Liver (tissue), 8 donors: ENCODE measurements at regions not wholly inside any gene's neighbourhood (a gene's known extent, or its start where the extent isn't known, plus 50 kb on each side); places are given as distances from the start of the nearest gene placed in this dataset.

ENCODE experiments used
- DNase-seq: peaks from one replicate; pipeline ENCODE4 v3.0.0-alpha.2; 2017; ENCODE audit warnings: low spot score
- H3K27ac ChIP-seq, 2 donors: one replicate each; pipeline ENCODE4 v1.7.0; 2013; ENCODE audit warnings: inconsistent platforms in 2 of 2, low read length in 2 of 2, control low read depth in 1 of 2, low read depth in 1 of 2, mild to moderate bottlenecking in 1 of 2
- H3K27me3 ChIP-seq, 4 donors: one replicate each; pipeline versions ENCODE4 v1.6.1 to v1.7.0; 2013; ENCODE audit warnings: low read length in 3 of 4, inconsistent platforms in 1 of 4, mild to moderate bottlenecking in 1 of 4, moderate library complexity in 1 of 4; ENCODE audit not compliant: control insufficient read depth in 4 of 4, insufficient read depth in 4 of 4
- H3K36me3 ChIP-seq, 4 donors: one replicate each; pipeline versions ENCODE4 v1.6.1 to v1.7.0; 2013; ENCODE audit warnings: low read length in 3 of 4, mild to moderate bottlenecking in 3 of 4, low read depth in 1 of 4, moderate library complexity in 1 of 4; ENCODE audit not compliant: control insufficient read depth in 4 of 4, insufficient read depth in 3 of 4
- H3K4me1 ChIP-seq, 4 donors: one replicate each; pipeline versions ENCODE4 v1.6.1 to v1.7.0; 2013; ENCODE audit warnings: low read length in 3 of 4, mild to moderate bottlenecking in 3 of 4, moderate library complexity in 1 of 4; ENCODE audit not compliant: control insufficient read depth in 4 of 4, insufficient read depth in 4 of 4
- H3K4me3 ChIP-seq, 3 donors: one replicate each; pipeline versions ENCODE4 v1.6.1 to v1.7.0; 2013; ENCODE audit warnings: low read length in 3 of 3, control low read depth in 1 of 3, low read depth in 1 of 3, mild to moderate bottlenecking in 1 of 3
- H3K9ac ChIP-seq, 2 donors: one replicate each; pipeline ENCODE4 v1.7.0; 2013; ENCODE audit warnings: low read length in 2 of 2, mild to moderate bottlenecking in 2 of 2, moderate library complexity in 2 of 2, control low read depth in 1 of 2, low read depth in 1 of 2
- H3K9me3 ChIP-seq, 4 donors: one replicate each; pipeline versions ENCODE4 v1.6.1 to v1.7.0; 2013; ENCODE audit warnings: low read length in 3 of 4; ENCODE audit not compliant: control insufficient read depth in 4 of 4
- EGR1 ChIP-seq, 2 donors: IDR thresholded peaks; 2 replicates each; pipeline ENCODE4 v1.6.1; 2016 to 2018; ENCODE audit warnings: antibody characterized with exemption in 2 of 2, low read depth in 2 of 2
- FOXA1 ChIP-seq: IDR thresholded peaks from 2 replicates; pipeline ENCODE4 v1.6.1; 2016; ENCODE audit warnings: antibody characterized with exemption
- FOXA2 ChIP-seq: IDR thresholded peaks from 2 replicates; pipeline ENCODE4 v1.6.1; 2016; ENCODE audit warnings: antibody characterized with exemption
- GABPA ChIP-seq, 2 donors: IDR thresholded peaks in 1 of 2; conservative IDR thresholded peaks in 1 of 2; 2 replicates each; pipeline ENCODE4 v1.6.1; 2016; ENCODE audit warnings: antibody characterized with exemption in 2 of 2, mild to moderate bottlenecking in 1 of 2, moderate library complexity in 1 of 2
- HNF4A ChIP-seq, 2 donors: conservative IDR thresholded peaks; 2 replicates each; pipeline ENCODE4 v1.6.1; 2016; ENCODE audit warnings: antibody characterized with exemption in 2 of 2, mild to moderate bottlenecking in 2 of 2
- HNF4G ChIP-seq: IDR thresholded peaks from 2 replicates; pipeline ENCODE4 v1.6.1; 2016; ENCODE audit warnings: antibody characterized with exemption
- JUND ChIP-seq, 2 donors: IDR thresholded peaks; 2 replicates each; pipeline ENCODE4 v1.6.1; 2016; ENCODE audit warnings: antibody characterized with exemption in 2 of 2
- NR2F2 ChIP-seq: IDR thresholded peaks from 2 replicates; pipeline ENCODE4 v1.6.1; 2016; ENCODE audit warnings: antibody characterized with exemption
- RAD21 ChIP-seq, 2 donors: IDR thresholded peaks; 2 replicates each; pipeline ENCODE4 v1.6.1; 2016; ENCODE audit warnings: antibody characterized with exemption in 2 of 2, mild to moderate bottlenecking in 2 of 2
- RXRA ChIP-seq, 2 donors: IDR thresholded peaks; 2 replicates each; pipeline ENCODE4 v1.6.1; 2017 to 2018; ENCODE audit warnings: antibody characterized with exemption in 2 of 2, mild to moderate bottlenecking in 1 of 2
- SP1 ChIP-seq: IDR thresholded peaks from 2 replicates; pipeline ENCODE4 v1.6.1; 2018; ENCODE audit warnings: antibody characterized with exemption, mild to moderate bottlenecking
- TAF1 ChIP-seq: conservative IDR thresholded peaks from 2 replicates; pipeline ENCODE4 v1.6.1; 2016; ENCODE audit warnings: antibody characterized with exemption, mild to moderate bottlenecking
- WGBS: extraction: QIAGEN DNeasy Blood & Tissue Kit; methylation state at CpG from one replicate; pipeline ENCODE4 v1.1.7; 2013; 5-methylcytosine and 5-hydroxymethylcytosine counted together
- TF ChIP-seq, protein P1 (sequence below): IDR thresholded peaks from 2 replicates; pipeline ENCODE4 v1.6.1; 2016; ENCODE audit warnings: antibody characterized with exemption
- TF ChIP-seq, protein P2 (sequence below): IDR thresholded peaks from 2 replicates; pipeline ENCODE4 v1.6.1; 2016; ENCODE audit warnings: antibody characterized with exemption
- TF ChIP-seq, protein P3 (sequence below): IDR thresholded peaks from 2 replicates; pipeline ENCODE4 v1.6.1; 2016; ENCODE audit warnings: antibody characterized with exemption
- TF ChIP-seq, protein P4 (sequence below): fragments of 150-350 bp; IDR thresholded peaks from 2 replicates; pipeline ENCODE4 v1.5.1; 2017; ENCODE audit warnings: improper control_type of control experiment, low read depth, low read length; ENCODE audit not compliant: missing input control
- donor health status: healthy.
- donor health status: healthy.
- donor health status: healthy.
- donor health status: healthy.
- donor health status: healthy.

DNA sequence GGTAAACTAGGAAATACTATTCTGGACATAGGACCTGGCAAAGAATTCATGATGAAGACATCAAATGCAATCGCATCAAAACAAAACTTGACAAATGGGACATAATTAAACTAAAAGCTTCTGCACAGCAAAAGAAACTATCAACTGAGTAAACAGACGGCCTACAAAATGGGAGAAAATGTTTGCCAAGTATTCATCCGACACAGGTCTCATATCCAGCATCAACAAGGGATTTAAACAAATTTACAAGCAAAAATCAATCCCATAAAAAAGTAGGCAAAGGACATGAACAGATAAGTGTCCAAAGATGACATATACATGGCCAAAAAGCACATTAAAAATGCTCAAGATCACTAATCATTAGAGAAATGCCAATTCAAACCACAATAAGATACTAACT, 1088.9 kb downstream of the NAALADL2 start:
- Histone ChIP-seq H3K4me1 (no peaks in the 10 kb centered on the region), H3K9ac (no peak overlapping the region), H3K4me3 (no peak overlapping the region), H3K36me3 (no peaks in the 10 kb centered on the region), H3K27me3 (no peaks in the 10 kb centered on the region), H3K27ac (no peak overlapping the region), H3K9me3 (no peaks in the 10 kb centered on the region)
- TF ChIP-seq, protein P1, sequence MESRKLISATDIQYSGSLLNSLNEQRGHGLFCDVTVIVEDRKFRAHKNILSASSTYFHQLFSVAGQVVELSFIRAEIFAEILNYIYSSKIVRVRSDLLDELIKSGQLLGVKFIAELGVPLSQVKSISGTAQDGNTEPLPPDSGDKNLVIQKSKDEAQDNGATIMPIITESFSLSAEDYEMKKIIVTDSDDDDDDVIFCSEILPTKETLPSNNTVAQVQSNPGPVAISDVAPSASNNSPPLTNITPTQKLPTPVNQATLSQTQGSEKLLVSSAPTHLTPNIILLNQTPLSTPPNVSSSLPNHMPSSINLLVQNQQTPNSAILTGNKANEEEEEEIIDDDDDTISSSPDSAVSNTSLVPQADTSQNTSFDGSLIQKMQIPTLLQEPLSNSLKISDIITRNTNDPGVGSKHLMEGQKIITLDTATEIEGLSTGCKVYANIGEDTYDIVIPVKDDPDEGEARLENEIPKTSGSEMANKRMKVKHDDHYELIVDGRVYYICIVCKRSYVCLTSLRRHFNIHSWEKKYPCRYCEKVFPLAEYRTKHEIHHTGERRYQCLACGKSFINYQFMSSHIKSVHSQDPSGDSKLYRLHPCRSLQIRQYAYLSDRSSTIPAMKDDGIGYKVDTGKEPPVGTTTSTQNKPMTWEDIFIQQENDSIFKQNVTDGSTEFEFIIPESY = no peak
- TF ChIP-seq, protein P2, sequence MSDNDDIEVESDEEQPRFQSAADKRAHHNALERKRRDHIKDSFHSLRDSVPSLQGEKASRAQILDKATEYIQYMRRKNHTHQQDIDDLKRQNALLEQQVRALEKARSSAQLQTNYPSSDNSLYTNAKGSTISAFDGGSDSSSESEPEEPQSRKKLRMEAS = no peak
- TF ChIP-seq FOXA2 (no peak), RXRA (IDR thresholded peaks at IDR 0.05) (no peak), TAF1 (no peak), GABPA (IDR thresholded peaks at IDR 0.05 in 1 of 2, conservative IDR thresholded peaks at IDR 0.05 in 1 of 2) (no peak), HNF4G (no peak), NR2F2 (no peak), JUND (IDR thresholded peaks at IDR 0.05) (no peak), SP1 (no peak)
- TF ChIP-seq, protein P3, sequence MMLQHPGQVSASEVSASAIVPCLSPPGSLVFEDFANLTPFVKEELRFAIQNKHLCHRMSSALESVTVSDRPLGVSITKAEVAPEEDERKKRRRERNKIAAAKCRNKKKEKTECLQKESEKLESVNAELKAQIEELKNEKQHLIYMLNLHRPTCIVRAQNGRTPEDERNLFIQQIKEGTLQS = no peak
- DNase-seq = no peak
- 83% methylated on average over 3 of the region's 3 CpGs for WGBS

- H3K4me3 ChIP-seq = no peak overlapping the region
- DNase-seq = no peak
- H3K36me3 ChIP-seq = no peaks in the 10 kb centered on the region
- no peak for TF ChIP-seq TAF1
- TF ChIP-seq, protein P4, sequence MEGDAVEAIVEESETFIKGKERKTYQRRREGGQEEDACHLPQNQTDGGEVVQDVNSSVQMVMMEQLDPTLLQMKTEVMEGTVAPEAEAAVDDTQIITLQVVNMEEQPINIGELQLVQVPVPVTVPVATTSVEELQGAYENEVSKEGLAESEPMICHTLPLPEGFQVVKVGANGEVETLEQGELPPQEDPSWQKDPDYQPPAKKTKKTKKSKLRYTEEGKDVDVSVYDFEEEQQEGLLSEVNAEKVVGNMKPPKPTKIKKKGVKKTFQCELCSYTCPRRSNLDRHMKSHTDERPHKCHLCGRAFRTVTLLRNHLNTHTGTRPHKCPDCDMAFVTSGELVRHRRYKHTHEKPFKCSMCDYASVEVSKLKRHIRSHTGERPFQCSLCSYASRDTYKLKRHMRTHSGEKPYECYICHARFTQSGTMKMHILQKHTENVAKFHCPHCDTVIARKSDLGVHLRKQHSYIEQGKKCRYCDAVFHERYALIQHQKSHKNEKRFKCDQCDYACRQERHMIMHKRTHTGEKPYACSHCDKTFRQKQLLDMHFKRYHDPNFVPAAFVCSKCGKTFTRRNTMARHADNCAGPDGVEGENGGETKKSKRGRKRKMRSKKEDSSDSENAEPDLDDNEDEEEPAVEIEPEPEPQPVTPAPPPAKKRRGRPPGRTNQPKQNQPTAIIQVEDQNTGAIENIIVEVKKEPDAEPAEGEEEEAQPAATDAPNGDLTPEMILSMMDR = peak; percentile 63
- no peak for TF ChIP-seq HNF4G
- TF ChIP-seq FOXA1 = no peak
- TF ChIP-seq GABPA (IDR thresholded peaks at IDR 0.05 in 1 of 2, conservative IDR thresholded peaks at IDR 0.05 in 1 of 2) = no peak
- TF ChIP-seq, protein P2 = no peak
- TF ChIP-seq JUND (IDR thresholded peaks at IDR 0.05) = no peak
- TF ChIP-seq RAD21 (IDR thresholded peaks at IDR 0.05) = peak; percentile 71 to 84
- TF ChIP-seq EGR1 (IDR thresholded peaks at IDR 0.05; ENCODE audit: low read depth in 2 of 2) = no peak
- TF ChIP-seq SP1 = no peak
- TF ChIP-seq, protein P1 = no peak
- TF ChIP-seq HNF4A (conservative IDR thresholded peaks at IDR 0.05) = no peak
- peaks cover 0 to 3% (median 0%) of the 10 kb centered on the region in 4 donors for H3K9me3 ChIP-seq
- no peak overlapping the region for H3K9ac ChIP-seq
- H3K4me1 ChIP-seq = peaks cover 0 to 4% (median 2%) of the 10 kb centered on the region in 4 donors
- no peak overlapping the region for H3K27ac ChIP-seq
- H3K27me3 ChIP-seq = no peaks in the 10 kb centered on the region
These were observed 1082.2 kb downstream of the NAALADL2 start for GRCh38 chr3:175941352-175941751.
